ENCODE measurements at regions not wholly inside any gene's neighbourhood (a gene's known extent, or its start where the extent isn't known, plus 50 kb on each side); places are given as distances from the start of the nearest gene placed in this dataset.

GRCh38 chr11:134668796-134669195 is 256.8 kb upstream of the B3GAT1 start:
- H3K27me3 Mint-ChIP-seq (ENCODE audit: low read depth) = peaks cover 49% of the 10 kb centered on the region
- no peak overlapping the region for H3K4me3 Mint-ChIP-seq
- H3K36me3 Mint-ChIP-seq (ENCODE audit: low read depth) = no peaks in the 10 kb centered on the region
- no peak overlapping the region for H3K27ac Mint-ChIP-seq
- H3K4me1 Mint-ChIP-seq = peaks cover 11% of the 10 kb centered on the region
- H3K9me3 Mint-ChIP-seq = no peaks in the 10 kb centered on the region
- TF ChIP-seq, protein P1, sequence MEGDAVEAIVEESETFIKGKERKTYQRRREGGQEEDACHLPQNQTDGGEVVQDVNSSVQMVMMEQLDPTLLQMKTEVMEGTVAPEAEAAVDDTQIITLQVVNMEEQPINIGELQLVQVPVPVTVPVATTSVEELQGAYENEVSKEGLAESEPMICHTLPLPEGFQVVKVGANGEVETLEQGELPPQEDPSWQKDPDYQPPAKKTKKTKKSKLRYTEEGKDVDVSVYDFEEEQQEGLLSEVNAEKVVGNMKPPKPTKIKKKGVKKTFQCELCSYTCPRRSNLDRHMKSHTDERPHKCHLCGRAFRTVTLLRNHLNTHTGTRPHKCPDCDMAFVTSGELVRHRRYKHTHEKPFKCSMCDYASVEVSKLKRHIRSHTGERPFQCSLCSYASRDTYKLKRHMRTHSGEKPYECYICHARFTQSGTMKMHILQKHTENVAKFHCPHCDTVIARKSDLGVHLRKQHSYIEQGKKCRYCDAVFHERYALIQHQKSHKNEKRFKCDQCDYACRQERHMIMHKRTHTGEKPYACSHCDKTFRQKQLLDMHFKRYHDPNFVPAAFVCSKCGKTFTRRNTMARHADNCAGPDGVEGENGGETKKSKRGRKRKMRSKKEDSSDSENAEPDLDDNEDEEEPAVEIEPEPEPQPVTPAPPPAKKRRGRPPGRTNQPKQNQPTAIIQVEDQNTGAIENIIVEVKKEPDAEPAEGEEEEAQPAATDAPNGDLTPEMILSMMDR (IDR thresholded peaks at IDR 0.05; ENCODE audit: unreplicated experiment in 3 of 3) = no peak

GRCh38 chr11:134668076-134668475 is 256.0 kb upstream of the B3GAT1 start:
- Mint-ChIP-seq H3K27me3 (ENCODE audit: low read depth) (peaks cover 49% of the 10 kb centered on the region), H3K4me3 (no peak overlapping the region), H3K27ac (no peak overlapping the region), H3K4me1 (peaks cover 11% of the 10 kb centered on the region), H3K9me3 (no peaks in the 10 kb centered on the region), H3K36me3 (ENCODE audit: low read depth) (no peaks in the 10 kb centered on the region)
- TF ChIP-seq, protein P1 (IDR thresholded peaks at IDR 0.05; ENCODE audit: unreplicated experiment in 3 of 3) = no peak

- Mint-ChIP-seq H3K27me3 (ENCODE audit: low read depth) (peaks cover 49% of the 10 kb centered on the region), H3K4me3 (no peak overlapping the region), H3K4me1 (peaks cover 11% of the 10 kb centered on the region), H3K27ac (no peak overlapping the region), H3K36me3 (ENCODE audit: low read depth) (no peaks in the 10 kb centered on the region), H3K9me3 (no peaks in the 10 kb centered on the region)
- TF ChIP-seq, protein P1 (IDR thresholded peaks at IDR 0.05; ENCODE audit: unreplicated experiment in 3 of 3) = no peak
These were observed 255.5 kb upstream of the B3GAT1 start for GRCh38 chr11:134667505-134667904.

DNA sequence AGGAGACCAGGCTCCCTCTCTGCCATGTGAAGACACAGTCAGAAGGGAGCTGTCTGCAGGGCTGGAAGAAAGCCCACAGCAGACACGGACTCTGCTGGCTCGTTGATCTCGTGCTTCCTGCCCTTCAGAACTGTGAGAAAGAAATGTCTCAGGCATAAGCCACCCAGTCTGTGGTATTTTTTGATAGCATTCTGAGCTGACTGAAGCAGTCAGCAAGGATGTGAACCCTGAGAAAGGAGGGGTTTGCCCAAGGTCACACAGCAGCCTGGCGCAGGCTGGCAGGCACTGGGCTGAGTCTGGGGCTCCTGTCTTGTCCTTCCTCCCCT is 255.1 kb upstream of the B3GAT1 start:
- Mint-ChIP-seq H3K27ac (no peak overlapping the region), H3K36me3 (ENCODE audit: low read depth) (no peaks in the 10 kb centered on the region), H3K4me3 (no peak overlapping the region), H3K27me3 (ENCODE audit: low read depth) (peaks cover 45% of the 10 kb centered on the region), H3K9me3 (no peaks in the 10 kb centered on the region), H3K4me1 (peaks cover 11% of the 10 kb centered on the region)
- TF ChIP-seq, protein P1 (IDR thresholded peaks at IDR 0.05; ENCODE audit: unreplicated experiment in 3 of 3) = no peak

DNA sequence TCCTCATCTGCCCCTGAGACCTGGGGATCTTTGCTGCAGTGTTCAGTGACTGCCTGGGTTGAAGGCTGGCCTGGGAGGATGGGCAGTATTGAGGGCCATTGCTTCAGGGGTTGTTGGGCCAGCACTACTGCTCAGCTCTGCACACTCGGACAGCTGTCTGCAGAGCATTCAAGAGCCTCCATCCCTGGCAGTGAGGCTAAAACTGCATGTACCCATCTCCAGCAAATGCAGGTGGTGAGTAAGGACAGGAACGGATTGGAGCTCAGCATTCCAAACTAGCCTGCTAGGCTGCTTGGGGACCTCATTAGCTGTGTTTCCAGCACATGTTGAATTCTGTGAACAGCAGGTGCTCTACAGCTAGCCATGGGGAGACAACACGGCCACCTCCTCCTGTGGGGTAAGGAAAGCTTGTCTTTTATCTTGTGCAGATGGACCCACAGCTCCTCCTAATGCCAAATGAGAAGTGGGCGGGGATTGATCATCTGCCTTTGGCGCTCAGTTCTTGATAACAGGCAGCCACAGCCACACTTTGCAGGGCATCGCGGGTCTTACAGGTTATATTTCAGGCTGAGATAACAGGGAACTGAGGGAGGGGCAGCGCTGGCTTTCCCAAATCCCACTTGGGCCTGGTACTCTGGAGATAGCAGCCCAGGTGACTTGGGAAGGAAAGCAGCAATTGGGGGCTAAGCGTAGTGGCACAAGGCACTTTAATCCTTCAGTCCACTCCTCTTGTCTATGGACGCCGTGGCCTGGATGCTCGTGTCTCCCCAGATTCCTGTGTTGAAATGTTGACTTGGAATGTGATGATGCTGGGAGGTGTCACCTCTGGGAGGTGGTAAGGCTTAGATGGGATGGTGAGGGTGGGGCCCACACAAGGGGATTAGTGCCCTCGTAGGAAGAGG is 254.5 kb upstream of the B3GAT1 start:
- H3K36me3 Mint-ChIP-seq (ENCODE audit: low read depth) = no peaks in the 10 kb centered on the region
- TF ChIP-seq, protein P1 (IDR thresholded peaks at IDR 0.05; ENCODE audit: unreplicated experiment in 3 of 3) = no peak
- H3K4me3 Mint-ChIP-seq = no peak overlapping the region
- no peaks in the 10 kb centered on the region for H3K9me3 Mint-ChIP-seq
- H3K27ac Mint-ChIP-seq = no peak overlapping the region
- peaks cover 41% of the 10 kb centered on the region for H3K27me3 Mint-ChIP-seq (ENCODE audit: low read depth)
- H3K4me1 Mint-ChIP-seq = peaks cover 11% of the 10 kb centered on the region

All from nephron (organoid).